Cardiac muscle cell (in vitro differentiated cells and primary cell): ENCODE measurements at regions not wholly inside any gene's neighbourhood (a gene's known extent, or its start where the extent isn't known, plus 50 kb on each side); places are given as distances from the start of the nearest gene placed in this dataset.

Source experiments
- DNase-seq, 2 donors: peaks; one replicate each; pipeline versions ENCODE4 v3.0.0 to v3.0.0-alpha.2; 2010 to 2017; ENCODE audit warnings: low read depth in 1 of 2, low spot score in 1 of 2
- H3K27ac ChIP-seq: fragments of 200-600 bp; sonication (generic); 2 replicates; pipeline ENCODE4 v1.5.1; 2016
- H3K27me3 ChIP-seq: fragments of 200-600 bp; sonication (generic); 2 replicates; pipeline ENCODE4 v1.6.0; 2016; ENCODE audit warnings: control low read depth
- H3K36me3 ChIP-seq: fragments of 200-600 bp; sonication (generic); 2 replicates; pipeline ENCODE4 v1.5.1; 2016; ENCODE audit warnings: control low read depth
- H3K4me1 ChIP-seq: fragments of 200-600 bp; sonication (generic); 2 replicates; pipeline ENCODE4 v1.8.1; 2017; ENCODE audit warnings: low read depth, mild to moderate bottlenecking, mixed run types
- H3K4me3 ChIP-seq: fragments of 200-600 bp; sonication (generic); 2 replicates; pipeline ENCODE4 v1.5.1; 2016; ENCODE audit warnings: mild to moderate bottlenecking
- H3K9me3 ChIP-seq: fragments of 200-600 bp; sonication (generic); 2 replicates; pipeline ENCODE4 v1.5.1; 2017; ENCODE audit warnings: low read depth, mild to moderate bottlenecking, control low read depth
- CTCF ChIP-seq: IDR thresholded peaks from 2 replicates; pipeline ENCODE4 v1.5.1; 2012; ENCODE audit warnings: low read depth, mild to moderate bottlenecking, low read length

- TF ChIP-seq CTCF = no peak
- DNase-seq = peak in 1 of 2 donors; percentile 39
- no peaks in the 10 kb centered on the region for H3K27me3 ChIP-seq
- H3K9me3 ChIP-seq = no peaks in the 10 kb centered on the region
- H3K4me1 ChIP-seq = peaks cover 3% of the 10 kb centered on the region
- H3K4me3 ChIP-seq = no peak overlapping the region
- no peaks in the 10 kb centered on the region for H3K36me3 ChIP-seq
- no peak overlapping the region for H3K27ac ChIP-seq
Observed at GRCh38 chr6:15026832-15027231, 219.0 kb upstream of the JARID2 start.

- DNase-seq = no peak
- Histone ChIP-seq H3K4me3 (no peak overlapping the region), H3K36me3 (no peaks in the 10 kb centered on the region), H3K27ac (no peak overlapping the region), H3K4me1 (peaks cover 5% of the 10 kb centered on the region), H3K9me3 (no peaks in the 10 kb centered on the region), H3K27me3 (no peaks in the 10 kb centered on the region)
- TF ChIP-seq CTCF = no peak
Observed at GRCh38 chr6:15027472-15027871, 218.4 kb upstream of the JARID2 start.

GRCh38 chr6:15032015-15032414, 213.9 kb upstream of the JARID2 start:
- DNase-seq = no peak
- H3K27me3 ChIP-seq = no peaks in the 10 kb centered on the region
- H3K27ac ChIP-seq = no peak overlapping the region
- H3K36me3 ChIP-seq = no peaks in the 10 kb centered on the region
- no peak for TF ChIP-seq CTCF
- no peak overlapping the region for H3K4me3 ChIP-seq
- H3K4me1 ChIP-seq = peaks cover 13% of the 10 kb centered on the region
- no peaks in the 10 kb centered on the region for H3K9me3 ChIP-seq

- DNase-seq = no peak
- no peaks in the 10 kb centered on the region for H3K9me3 ChIP-seq
Observed at GRCh38 chr6:15033850-15034203, 212.0 kb upstream of the JARID2 start.

GRCh38 chr6:15036690-15037245, 209.1 kb upstream of the JARID2 start:
- H3K9me3 ChIP-seq = no peaks in the 10 kb centered on the region
- no peaks in the 10 kb centered on the region for H3K27me3 ChIP-seq
- H3K4me3 ChIP-seq = no peak overlapping the region
- DNase-seq = peak in 1 of 2 donors; percentile 96
- no peaks in the 10 kb centered on the region for H3K36me3 ChIP-seq
- peaks cover 13% of the 10 kb centered on the region for H3K4me1 ChIP-seq
- H3K27ac ChIP-seq = peak overlapping the region; percentile 78
- TF ChIP-seq CTCF = no peak

More at GRCh38 chr6:15033850-15034203, 212.0 kb upstream of the JARID2 start:
- H3K27me3 ChIP-seq = no peaks in the 10 kb centered on the region
- H3K4me3 ChIP-seq = no peak overlapping the region
- H3K36me3 ChIP-seq = no peaks in the 10 kb centered on the region
- H3K27ac ChIP-seq = no peak overlapping the region
- no peak for TF ChIP-seq CTCF
- H3K4me1 ChIP-seq = peaks cover 16% of the 10 kb centered on the region

- H3K4me1 ChIP-seq = peaks cover 10% of the 10 kb centered on the region
- no peak for DNase-seq
- peak overlapping the region; percentile 78 for H3K27ac ChIP-seq
- no peaks in the 10 kb centered on the region for H3K27me3 ChIP-seq
- no peaks in the 10 kb centered on the region for H3K36me3 ChIP-seq
- TF ChIP-seq CTCF = no peak
- no peaks in the 10 kb centered on the region for H3K9me3 ChIP-seq
- H3K4me3 ChIP-seq = no peak overlapping the region
Observed at GRCh38 chr6:15037253-15037652, 208.6 kb upstream of the JARID2 start.
